ENCODE measurements at regions not wholly inside any gene's neighbourhood (a gene's known extent, or its start where the extent isn't known, plus 50 kb on each side); places are given as distances from the start of the nearest gene placed in this dataset.

DNA sequence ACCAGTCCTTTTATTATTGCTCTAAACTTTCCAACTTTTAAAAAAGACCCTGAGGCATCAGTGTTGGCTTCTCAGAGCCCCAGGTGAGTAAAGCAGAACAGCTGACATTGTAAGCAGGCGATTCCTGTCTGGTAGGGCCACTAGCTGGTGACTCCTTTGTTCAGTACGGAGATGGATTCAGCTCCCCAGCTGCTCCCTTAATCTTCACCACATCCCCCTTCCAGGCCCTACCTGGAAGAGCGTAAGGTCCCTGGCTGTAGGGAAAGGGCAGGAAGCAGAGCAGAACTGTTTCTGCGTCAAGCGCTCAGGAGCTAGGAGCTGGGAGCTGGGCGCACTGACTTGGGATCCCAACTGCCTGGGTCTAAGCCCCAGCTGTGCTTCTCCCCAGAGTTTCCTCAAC is 203.7 kb upstream of the TAS2R1 start:
- TF ChIP-seq POLR2A (IDR thresholded peaks at IDR 0.05; ENCODE audit: borderline replicate concordance, extremely low read depth, insufficient read depth, insufficient read length): no peak
- TF ChIP-seq, protein P1, sequence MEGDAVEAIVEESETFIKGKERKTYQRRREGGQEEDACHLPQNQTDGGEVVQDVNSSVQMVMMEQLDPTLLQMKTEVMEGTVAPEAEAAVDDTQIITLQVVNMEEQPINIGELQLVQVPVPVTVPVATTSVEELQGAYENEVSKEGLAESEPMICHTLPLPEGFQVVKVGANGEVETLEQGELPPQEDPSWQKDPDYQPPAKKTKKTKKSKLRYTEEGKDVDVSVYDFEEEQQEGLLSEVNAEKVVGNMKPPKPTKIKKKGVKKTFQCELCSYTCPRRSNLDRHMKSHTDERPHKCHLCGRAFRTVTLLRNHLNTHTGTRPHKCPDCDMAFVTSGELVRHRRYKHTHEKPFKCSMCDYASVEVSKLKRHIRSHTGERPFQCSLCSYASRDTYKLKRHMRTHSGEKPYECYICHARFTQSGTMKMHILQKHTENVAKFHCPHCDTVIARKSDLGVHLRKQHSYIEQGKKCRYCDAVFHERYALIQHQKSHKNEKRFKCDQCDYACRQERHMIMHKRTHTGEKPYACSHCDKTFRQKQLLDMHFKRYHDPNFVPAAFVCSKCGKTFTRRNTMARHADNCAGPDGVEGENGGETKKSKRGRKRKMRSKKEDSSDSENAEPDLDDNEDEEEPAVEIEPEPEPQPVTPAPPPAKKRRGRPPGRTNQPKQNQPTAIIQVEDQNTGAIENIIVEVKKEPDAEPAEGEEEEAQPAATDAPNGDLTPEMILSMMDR (IDR thresholded peaks at IDR 0.05 in 2 of 3, conservative IDR thresholded peaks at IDR 0.05 in 1 of 3; ENCODE audit: borderline replicate concordance in 1 of 3, insufficient read depth in 1 of 3, low read depth in 2 of 3, low read length in 2 of 3): no peak
- TF ChIP-seq EGR1 (IDR thresholded peaks at IDR 0.05; ENCODE audit: low read depth): no peak
